HG03521 (cell line): ENCODE measurements at regions not wholly inside any gene's neighbourhood (a gene's known extent, or its start where the extent isn't known, plus 50 kb on each side); places are given as distances from the start of the nearest gene placed in this dataset.
"Not testable (repeated sequence)": the region's sequence is repeated elsewhere in the genome, so short reads cannot be mapped to it uniquely, and the experiment has no call there.

ENCODE experiments used
- ATAC-seq: cut with Tn5 transposase; IDR thresholded peaks from one replicate; pipeline ENCODE4 v1.9.1; 2021; ENCODE audit warnings: mild to moderate bottlenecking, moderate library complexity; ENCODE audit not compliant: unreplicated experiment

DNA sequence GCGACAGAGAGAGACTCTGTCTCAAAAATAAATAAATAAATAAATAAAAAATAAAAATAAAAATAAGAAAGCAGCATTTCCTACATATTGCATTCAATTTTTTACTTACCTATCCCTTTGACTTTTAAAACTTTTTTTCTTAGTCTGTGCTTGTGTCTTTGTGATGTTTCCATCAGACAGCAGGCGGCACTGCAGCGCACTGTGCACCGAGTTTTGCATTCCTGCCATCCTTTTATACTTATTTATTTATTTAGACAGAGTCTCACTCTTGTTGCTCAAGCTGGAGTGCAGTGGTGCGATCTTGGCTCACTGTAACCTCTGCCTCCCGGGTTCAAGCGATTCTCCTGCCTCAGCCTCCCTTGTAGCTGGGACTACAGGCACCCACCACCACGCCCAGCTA is 203.9 kb downstream of the SPATA31A1 start:
- not testable (repeated sequence) for ATAC-seq

GRCh38 chr9:39566782-39567181 is 211.3 kb downstream of the SPATA31A1 start:
- ATAC-seq: not testable (repeated sequence)

GRCh38 chr9:39567396-39567795 is 211.9 kb downstream of the SPATA31A1 start:
- ATAC-seq: not testable (repeated sequence)

GRCh38 chr9:39568900-39569299 is 213.4 kb downstream of the SPATA31A1 start:
- not testable (repeated sequence) for ATAC-seq

DNA sequence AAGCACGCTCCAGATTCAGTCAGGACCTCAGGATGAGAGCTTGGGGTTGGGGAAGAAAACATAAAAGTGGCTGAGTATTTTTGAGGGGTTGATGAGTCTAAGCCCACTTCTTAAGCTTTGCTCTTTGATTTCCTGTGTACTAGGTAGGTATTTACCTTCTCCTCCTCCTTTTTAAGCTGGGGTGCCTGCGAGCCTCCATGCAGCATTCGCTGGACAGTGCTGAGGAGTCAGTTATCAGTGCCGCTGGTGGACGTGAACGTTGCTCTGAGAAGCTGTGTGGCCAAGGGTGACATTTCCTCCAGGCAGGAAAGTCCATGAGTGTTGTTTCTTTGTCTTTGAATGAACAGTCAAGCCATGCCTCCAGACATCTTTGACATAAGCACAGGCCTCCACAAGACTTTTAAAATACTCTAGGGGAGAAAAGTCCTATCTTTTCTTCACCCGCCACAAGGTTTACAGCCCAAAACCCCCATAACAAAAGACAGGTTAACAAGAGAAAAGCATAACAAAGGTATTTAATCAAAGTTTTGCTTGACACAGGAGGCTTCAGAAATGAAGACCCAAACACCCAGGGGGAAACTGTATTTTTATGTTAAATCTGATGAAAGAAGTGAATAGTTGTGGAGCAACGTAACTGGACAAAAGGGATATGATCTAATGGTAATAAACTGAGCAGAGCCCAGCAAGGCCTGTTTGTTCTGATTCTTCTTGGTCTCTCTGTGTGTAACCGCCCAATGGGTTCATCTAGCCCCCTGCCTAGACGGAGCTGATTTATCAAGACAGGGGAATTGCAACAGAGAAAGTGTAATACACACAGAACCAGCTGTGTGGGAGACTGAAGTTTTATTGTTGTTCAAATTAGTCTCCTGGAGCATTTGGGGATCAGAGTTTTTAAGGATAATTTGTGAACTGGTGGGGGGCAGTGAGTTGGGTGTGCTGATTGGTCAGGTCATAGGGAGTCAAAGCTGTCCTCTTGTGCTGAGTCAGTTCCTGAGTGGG is 217.9 kb downstream of the SPATA31A1 start:
- ATAC-seq: not testable (repeated sequence)

- not testable (repeated sequence) for ATAC-seq
Observed at GRCh38 chr9:39579000-39579399, 223.5 kb downstream of the SPATA31A1 start.

DNA sequence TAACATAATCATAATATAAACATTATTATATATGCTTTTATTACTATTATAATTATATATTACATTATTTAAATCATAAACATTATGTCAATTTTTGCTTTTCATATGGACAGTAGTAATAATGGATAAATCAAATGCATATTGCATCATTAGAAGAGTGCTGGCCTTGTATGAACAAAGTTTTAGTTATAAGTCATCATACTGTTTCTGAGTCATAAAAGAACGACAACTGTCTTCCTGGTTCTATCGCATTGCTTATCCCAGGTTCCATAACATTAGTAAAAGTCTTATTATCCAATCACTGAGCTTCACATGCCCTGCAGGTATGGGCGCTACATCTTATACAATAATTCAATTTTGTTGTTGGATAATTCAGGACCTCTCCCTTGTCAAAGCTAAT is 225.8 kb downstream of the SPATA31A1 start:
- ATAC-seq: not testable (repeated sequence)

GRCh38 chr9:39582677-39583412 is 227.4 kb downstream of the SPATA31A1 start:
- not testable (repeated sequence) for ATAC-seq

DNA sequence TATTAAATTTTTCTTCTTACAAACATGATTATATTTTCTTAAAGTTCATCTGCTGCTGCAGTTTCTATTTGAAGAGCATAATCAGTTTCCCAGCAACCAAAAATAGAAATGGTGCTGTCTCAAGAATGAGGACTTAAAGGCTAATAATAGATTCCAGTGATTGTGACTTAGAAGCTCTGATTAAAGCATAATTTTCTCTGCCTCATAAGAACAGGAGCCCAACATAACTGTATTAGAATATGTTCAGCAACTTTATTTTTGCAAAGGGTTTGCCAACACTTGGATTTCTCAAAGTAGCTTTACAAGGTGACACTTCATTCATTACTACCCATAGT is 227.9 kb downstream of the SPATA31A1 start:
- not testable (repeated sequence) for ATAC-seq

- ATAC-seq: not testable (repeated sequence)
Observed at GRCh38 chr9:39585233-39585632, 229.8 kb downstream of the SPATA31A1 start.

DNA sequence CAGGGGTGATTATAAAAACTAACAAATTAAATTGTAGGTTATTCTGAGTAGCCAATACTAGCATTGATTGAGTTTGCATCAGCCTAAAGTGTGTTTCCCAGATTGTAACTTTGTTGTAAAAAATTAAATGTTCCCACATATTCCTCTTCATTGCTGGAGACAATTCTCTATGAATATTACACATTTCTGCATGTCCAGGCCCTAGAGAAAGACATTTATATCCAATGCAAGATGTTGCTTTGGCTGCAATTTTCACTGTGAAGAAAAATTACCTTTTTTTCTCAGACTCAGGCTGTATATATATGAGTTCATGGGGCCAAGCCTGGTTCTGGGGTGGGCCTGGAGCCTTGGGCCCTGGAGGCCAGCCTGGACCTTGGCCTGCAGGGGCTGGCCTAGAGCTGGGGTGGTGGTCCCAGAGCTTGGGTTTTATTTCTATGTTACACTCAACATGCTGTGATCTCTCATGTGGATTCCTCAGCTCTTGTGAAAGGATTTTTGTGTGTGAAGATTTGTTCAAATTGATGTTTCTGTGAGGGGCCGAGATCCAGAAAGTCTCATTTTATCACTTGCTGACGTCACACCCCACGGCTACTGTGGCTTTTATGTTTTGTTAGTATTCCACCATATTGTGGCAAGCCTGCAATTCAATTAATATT is 232.5 kb downstream of the SPATA31A1 start:
- ATAC-seq: no peak

DNA sequence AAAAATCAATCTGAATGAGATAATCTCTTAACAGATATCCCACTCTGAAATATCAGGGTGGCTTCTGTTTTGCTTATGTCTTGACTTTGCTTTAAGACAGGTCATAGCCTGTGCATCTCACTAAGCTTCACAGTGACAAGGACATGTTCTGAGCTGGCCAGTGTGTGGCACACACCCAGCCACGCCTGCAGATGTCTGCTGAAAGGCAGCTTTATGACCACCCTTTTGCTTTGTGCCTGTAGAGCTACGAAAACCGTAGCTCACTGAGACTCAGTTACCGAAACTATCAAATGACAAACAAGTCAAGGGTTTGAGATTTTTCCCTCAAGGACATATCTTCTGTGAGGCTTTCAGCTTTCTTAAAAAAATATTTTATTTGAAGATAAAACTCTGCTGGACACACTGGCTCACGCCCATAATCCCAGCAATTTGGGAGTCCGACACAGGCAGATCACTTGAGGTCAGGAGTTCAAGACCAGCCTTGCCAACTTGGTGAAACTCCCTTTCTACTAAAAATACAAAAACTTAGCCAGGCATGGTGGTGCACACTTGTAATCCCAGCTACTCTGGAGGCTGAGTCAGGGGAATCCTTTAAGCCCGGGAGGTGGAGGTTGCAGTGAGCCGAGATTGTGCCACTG is 233.2 kb downstream of the SPATA31A1 start:
- no peak for ATAC-seq

GRCh38 chr9:39604089-39604488 is 248.6 kb downstream of the SPATA31A1 start:
- not testable (repeated sequence) for ATAC-seq

- peak; percentile 99 for ATAC-seq
Observed at GRCh38 chr9:39611449-39612231, 256.2 kb downstream of the SPATA31A1 start.

DNA sequence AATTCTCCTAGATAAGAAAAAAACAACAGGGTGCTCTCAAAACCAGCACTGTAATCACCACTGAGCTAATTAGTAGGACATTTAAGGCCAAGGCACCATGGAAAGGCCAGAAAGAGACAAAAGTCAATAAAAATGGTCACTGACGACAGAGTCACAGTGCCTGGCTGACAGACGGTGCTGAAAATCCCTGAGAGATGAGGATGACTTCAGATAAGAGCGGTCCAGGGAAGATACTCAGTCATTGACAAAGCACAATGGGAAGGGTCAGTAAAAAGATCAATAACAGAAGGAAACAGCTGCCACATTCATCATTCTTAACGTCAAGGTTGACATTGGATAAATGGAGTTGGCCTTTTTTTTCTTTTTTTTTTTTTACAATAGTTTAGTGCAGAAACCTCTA is 261.0 kb downstream of the SPATA31A1 start:
- not testable (repeated sequence) for ATAC-seq

DNA sequence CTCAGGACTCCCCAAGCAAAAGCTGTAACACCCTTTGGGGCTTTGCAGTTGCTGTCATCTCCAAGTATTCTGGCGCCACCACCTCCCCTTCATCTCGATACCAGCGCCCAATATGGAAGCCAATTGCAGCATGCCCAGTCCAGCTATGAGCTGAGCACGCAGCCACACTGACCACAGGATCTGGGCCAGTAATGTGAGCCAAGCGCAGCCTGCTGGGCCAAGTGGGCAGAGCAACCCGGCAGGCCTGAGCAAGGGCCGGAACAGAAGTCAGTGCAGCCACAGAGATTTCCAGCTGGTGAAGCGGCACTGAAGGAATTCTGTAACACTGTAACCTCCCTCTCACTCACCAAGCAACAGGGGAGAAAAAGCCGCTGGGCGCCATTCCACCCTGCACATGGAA is 268.6 kb downstream of the SPATA31A1 start:
- not testable (repeated sequence) for ATAC-seq

DNA sequence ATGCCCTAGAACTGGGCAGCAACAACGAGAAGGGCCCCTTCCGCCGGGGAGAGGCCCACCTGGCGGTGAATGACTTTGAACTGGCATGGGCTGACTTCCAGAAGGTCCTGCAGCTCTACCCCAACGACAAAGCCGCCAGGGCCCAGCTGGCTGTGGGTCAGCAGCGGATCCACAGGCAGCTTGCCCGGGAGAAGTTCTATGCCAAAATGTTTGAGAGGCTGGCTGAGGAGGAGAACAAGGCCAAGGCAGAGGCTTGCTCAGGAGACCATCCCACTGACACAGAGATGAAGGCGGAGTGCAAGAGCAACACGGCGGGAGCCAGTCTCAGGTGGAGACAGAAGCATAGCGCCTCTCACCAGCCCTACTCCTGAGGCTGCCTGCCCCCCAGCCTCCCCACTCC is 276.6 kb downstream of the SPATA31A1 start:
- ATAC-seq: not testable (repeated sequence)

GRCh38 chr9:39649029-39649428 is 293.6 kb downstream of the SPATA31A1 start:
- not testable (repeated sequence) for ATAC-seq

- not testable (repeated sequence) for ATAC-seq
Observed at GRCh38 chr9:39656960-39657603, 301.6 kb downstream of the SPATA31A1 start.
